HG03175 (cell line): ENCODE measurements at regions not wholly inside any gene's neighbourhood (a gene's known extent, or its start where the extent isn't known, plus 50 kb on each side); places are given as distances from the start of the nearest gene placed in this dataset.
"Not testable (repeated sequence)": the region's sequence is repeated elsewhere in the genome, so short reads cannot be mapped to it uniquely, and the experiment has no call there.

Experiments used
- ATAC-seq: cut with Tn5 transposase; IDR thresholded peaks from one replicate; pipeline ENCODE4 v1.9.1; 2021; ENCODE audit warnings: mild to moderate bottlenecking, moderate library complexity; ENCODE audit not compliant: unreplicated experiment

GRCh38 chr2:67318993-67319481 is 78.1 kb upstream of the ETAA1 start:
- no peak for ATAC-seq

GRCh38 chr2:67320861-67321587 is 76.1 kb upstream of the ETAA1 start:
- no peak for ATAC-seq

GRCh38 chr2:67321588-67321903 is 75.6 kb upstream of the ETAA1 start:
- no peak for ATAC-seq

GRCh38 chr2:67322353-67323001 is 74.7 kb upstream of the ETAA1 start:
- ATAC-seq, result no peak

- ATAC-seq, result no peak
These were observed 73.7 kb upstream of the ETAA1 start for GRCh38 chr2:67323209-67323991.

GRCh38 chr2:67329513-67329912 is 67.6 kb upstream of the ETAA1 start:
- ATAC-seq, result no peak

- ATAC-seq, result no peak
These were observed 67.2 kb upstream of the ETAA1 start for GRCh38 chr2:67329951-67330350.

GRCh38 chr2:67331419-67332086 is 65.6 kb upstream of the ETAA1 start:
- not testable (repeated sequence) for ATAC-seq

GRCh38 chr2:67337903-67338302 is 59.2 kb upstream of the ETAA1 start:
- no peak for ATAC-seq

- no peak for ATAC-seq
These were observed 58.4 kb upstream of the ETAA1 start for GRCh38 chr2:67338601-67339233.

GRCh38 chr2:67339234-67339885 is 57.8 kb upstream of the ETAA1 start:
- no peak for ATAC-seq

GRCh38 chr2:67340133-67341011 is 56.8 kb upstream of the ETAA1 start:
- ATAC-seq, result no peak

GRCh38 chr2:67341012-67341318 is 56.2 kb upstream of the ETAA1 start:
- ATAC-seq, result no peak

GRCh38 chr2:67341336-67341735 is 55.8 kb upstream of the ETAA1 start:
- ATAC-seq, result no peak

GRCh38 chr2:67342394-67342793 is 54.7 kb upstream of the ETAA1 start:
- no peak for ATAC-seq

- no peak for ATAC-seq
These were observed 50.3 kb upstream of the ETAA1 start for GRCh38 chr2:67346718-67347407.
